Nephron progenitor cell (in vitro differentiated cells): ENCODE measurements at regions not wholly inside any gene's neighbourhood (a gene's known extent, or its start where the extent isn't known, plus 50 kb on each side); places are given as distances from the start of the nearest gene placed in this dataset.

ENCODE experiments used
- DNase-seq: peaks from one replicate; pipeline ENCODE4 v3.0.0; 2021
- H3K27ac Mint-ChIP-seq: 2 replicates; pipeline ENCODE4 v1.8.0; 2021; ENCODE audit warnings: mild to moderate bottlenecking, moderate library complexity, mixed read lengths
- H3K27me3 Mint-ChIP-seq: 2 replicates; pipeline ENCODE4 v1.8.0; 2021; ENCODE audit warnings: mild to moderate bottlenecking, low read depth, mixed read lengths; ENCODE audit not compliant: poor library complexity
- H3K36me3 Mint-ChIP-seq: 2 replicates; pipeline ENCODE4 v1.8.0; 2021; ENCODE audit warnings: low read depth, mixed read lengths
- H3K4me1 Mint-ChIP-seq: 2 replicates; pipeline ENCODE4 v1.8.0; 2021; ENCODE audit warnings: mixed read lengths
- H3K4me3 Mint-ChIP-seq: 2 replicates; pipeline ENCODE4 v1.8.0; 2021; ENCODE audit warnings: mild to moderate bottlenecking, moderate library complexity, mixed read lengths
- H3K9me3 Mint-ChIP-seq: 2 replicates; pipeline ENCODE4 v1.8.0; 2021; ENCODE audit warnings: mild to moderate bottlenecking, moderate library complexity, mixed read lengths
- CTCF ChIP-seq: fragments of 200-600 bp; sonication (generic); IDR thresholded peaks from 2 replicates; pipeline ENCODE4 v1.5.0; 2021; ENCODE audit warnings: antibody characterized with exemption

DNA sequence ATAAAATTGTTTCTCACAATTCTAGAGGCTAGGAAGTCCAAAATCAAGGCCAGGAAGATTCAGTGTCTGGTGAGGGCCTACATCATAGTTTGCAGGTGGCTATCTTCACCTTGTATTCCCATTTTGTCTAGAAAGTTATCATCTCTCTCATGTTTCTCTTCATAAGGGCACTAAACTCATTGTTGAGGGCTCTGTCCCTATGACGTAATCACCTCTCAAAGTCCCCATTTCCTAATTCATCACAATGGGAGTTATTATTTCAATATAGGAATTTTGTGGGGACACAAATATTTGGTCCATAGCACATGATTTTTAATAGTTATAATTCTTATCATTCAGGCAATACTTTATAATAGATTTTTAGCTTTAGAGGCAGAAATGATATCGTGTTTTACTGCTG, 1509.2 kb upstream of the SEL1L start:
- Mint-ChIP-seq H3K9me3 (no peaks in the 10 kb centered on the region), H3K27ac (no peak overlapping the region), H3K4me1 (no peaks in the 10 kb centered on the region), H3K27me3 (peaks cover 9% of the 10 kb centered on the region), H3K4me3 (no peak overlapping the region), H3K36me3 (no peaks in the 10 kb centered on the region)
- no peak for TF ChIP-seq CTCF
- DNase-seq: no peak

DNA sequence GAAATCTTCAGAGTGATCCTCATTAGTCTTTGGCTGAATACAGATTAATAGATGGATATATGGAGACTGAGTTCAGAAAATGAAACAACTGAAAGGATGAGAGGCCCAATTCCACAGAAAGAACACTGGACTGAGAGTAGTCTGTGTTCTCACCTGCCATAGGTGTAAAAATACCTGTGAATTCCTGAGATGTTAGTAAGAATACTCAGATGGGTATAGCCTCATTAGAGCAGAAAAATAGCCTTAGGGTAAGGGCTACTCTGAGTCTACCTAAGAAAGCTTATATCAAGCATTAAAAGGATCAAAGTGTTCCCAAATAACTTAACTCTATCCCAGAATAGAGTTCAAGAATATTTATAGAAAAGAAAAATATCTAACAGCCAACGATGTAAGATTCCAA, 1510.3 kb upstream of the SEL1L start:
- Mint-ChIP-seq H3K9me3 (no peaks in the 10 kb centered on the region), H3K27me3 (peaks cover 9% of the 10 kb centered on the region), H3K27ac (no peak overlapping the region), H3K36me3 (no peaks in the 10 kb centered on the region), H3K4me1 (no peaks in the 10 kb centered on the region), H3K4me3 (no peak overlapping the region)
- no peak for TF ChIP-seq CTCF
- DNase-seq: no peak

DNA sequence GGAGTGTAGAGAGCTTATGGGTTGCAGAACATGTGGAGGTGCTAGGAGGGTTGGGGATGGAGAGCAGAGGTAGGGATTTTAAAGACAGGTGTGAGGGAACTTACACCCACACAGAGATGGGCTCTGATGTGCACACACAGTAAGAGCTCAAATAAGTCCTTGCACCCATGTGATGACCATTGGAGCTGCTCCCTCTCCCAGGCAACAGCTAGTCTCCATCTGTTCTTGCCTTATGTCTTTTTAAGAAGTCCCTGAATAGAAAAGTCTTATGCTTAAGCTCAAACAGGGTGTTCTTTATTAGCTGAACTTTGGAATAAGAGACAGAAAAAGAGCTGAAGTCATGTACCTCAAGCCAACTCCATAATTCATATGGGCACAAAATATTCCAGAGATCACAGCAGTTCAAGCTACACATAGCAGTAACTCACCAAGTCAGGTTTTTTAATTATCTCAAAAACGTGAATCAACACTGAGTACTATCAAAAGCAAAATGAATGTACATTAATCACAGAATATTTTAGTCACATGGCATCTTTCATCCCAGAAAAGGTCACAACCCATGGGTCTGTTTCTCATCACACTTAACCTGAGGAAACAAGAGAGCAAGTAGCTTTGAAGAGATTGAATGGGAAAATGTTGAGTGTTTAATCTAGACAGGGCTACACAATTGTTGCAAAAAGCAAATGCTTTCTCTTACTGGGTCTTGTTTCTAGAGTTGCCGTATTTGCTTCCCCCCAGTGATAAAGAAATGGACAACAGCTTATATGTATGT, 1513.6 kb upstream of the SEL1L start:
- no peak for DNase-seq
- no peaks in the 10 kb centered on the region for H3K27me3 Mint-ChIP-seq
- no peak overlapping the region for H3K4me3 Mint-ChIP-seq
- H3K4me1 Mint-ChIP-seq: no peaks in the 10 kb centered on the region
- H3K27ac Mint-ChIP-seq: no peak overlapping the region
- no peaks in the 10 kb centered on the region for H3K36me3 Mint-ChIP-seq
- TF ChIP-seq CTCF: no peak
- H3K9me3 Mint-ChIP-seq: no peaks in the 10 kb centered on the region

DNA sequence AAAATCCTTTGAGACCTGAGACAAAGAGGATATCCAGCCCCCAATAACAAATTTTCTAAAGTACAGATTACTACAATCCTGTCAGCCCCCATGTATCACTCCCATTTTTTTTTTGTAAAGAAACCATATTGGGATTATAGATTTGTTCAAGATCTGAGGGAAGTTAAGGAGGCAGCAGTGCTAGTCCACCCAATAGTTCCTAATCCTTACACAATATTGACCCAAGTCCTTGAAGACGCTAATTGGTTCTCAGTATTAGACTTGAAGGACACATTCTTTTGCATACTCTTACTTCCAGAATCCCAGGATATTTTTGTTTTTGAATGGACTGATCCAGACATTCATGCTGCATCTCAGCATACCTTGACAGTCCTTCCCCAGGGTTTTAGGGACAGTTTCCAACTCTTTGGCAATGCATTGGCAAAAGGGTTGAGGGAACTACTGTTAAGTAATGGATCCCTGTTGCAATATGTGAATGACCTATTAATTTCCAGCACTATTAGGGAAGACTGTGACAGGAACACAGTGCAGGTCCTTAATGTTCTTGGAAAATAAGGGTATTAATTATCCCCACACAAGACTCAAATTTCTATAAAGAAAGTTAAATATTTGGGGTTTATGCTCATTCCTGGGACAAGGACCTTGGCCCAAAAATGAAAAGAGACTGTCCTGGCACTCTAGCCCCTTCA, 1519.5 kb upstream of the SEL1L start:
- no peak for DNase-seq
- Mint-ChIP-seq H3K27me3 (no peaks in the 10 kb centered on the region), H3K9me3 (no peaks in the 10 kb centered on the region)

DNA sequence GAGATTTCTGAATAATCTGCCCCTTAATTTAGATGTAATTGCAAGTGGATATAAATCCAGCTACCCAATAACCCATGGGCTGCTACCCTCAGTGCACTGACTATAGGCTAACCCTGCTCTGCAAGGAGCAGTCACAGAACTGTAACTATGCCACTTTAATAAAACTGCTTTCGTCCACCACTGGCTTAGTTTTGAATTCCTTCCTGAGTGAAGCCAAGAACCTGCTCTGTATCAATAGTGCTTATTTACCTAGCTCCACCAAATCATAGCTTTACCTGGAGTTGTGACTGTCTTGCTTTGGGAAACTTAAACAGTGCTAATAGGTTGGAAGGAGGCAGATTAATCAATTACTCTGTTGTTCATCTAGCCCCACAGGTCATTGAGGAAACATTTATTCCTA, 1524.4 kb upstream of the SEL1L start:
- no peaks in the 10 kb centered on the region for H3K36me3 Mint-ChIP-seq
- DNase-seq: no peak
- TF ChIP-seq CTCF: no peak
- no peak overlapping the region for H3K27ac Mint-ChIP-seq
- peaks cover 11% of the 10 kb centered on the region for H3K4me1 Mint-ChIP-seq
- no peak overlapping the region for H3K4me3 Mint-ChIP-seq
- no peaks in the 10 kb centered on the region for H3K27me3 Mint-ChIP-seq
- no peaks in the 10 kb centered on the region for H3K9me3 Mint-ChIP-seq

More for the DNA sequence above, 1519.5 kb upstream of the SEL1L start:
- H3K4me1 Mint-ChIP-seq: no peaks in the 10 kb centered on the region
- no peak overlapping the region for H3K4me3 Mint-ChIP-seq
- no peaks in the 10 kb centered on the region for H3K36me3 Mint-ChIP-seq
- no peak for TF ChIP-seq CTCF
- H3K27ac Mint-ChIP-seq: no peak overlapping the region
